ENCODE measurements at regions not wholly inside any gene's neighbourhood (a gene's known extent, or its start where the extent isn't known, plus 50 kb on each side); places are given as distances from the start of the nearest gene placed in this dataset.

GRCh38 chr12:19867151-19867550 lies 427.9 kb downstream of the AEBP2 start:
- Histone ChIP-seq H3K27ac (ENCODE audit: low read depth, low read length) (no peak overlapping the region), H3K9me3 (ENCODE audit: control insufficient read depth in 1 of 2, low read length in 2 of 2) (no peaks in the 10 kb centered on the region), H3K27me3 (ENCODE audit: insufficient read depth, low read length) (no peaks in the 10 kb centered on the region), H3K4me3 (ENCODE audit: low read length in 2 of 2) (no peak overlapping the region), H3K4me1 (ENCODE audit: insufficient read depth, low read length) (no peaks in the 10 kb centered on the region), H3K36me3 (ENCODE audit: insufficient read depth, low read length) (no peaks in the 10 kb centered on the region)
- Mint-ChIP-seq H3K4me1 (peaks cover 0 to 2% (median 0%) of the 10 kb centered on the region in 4 donors), H3K27ac (no peak overlapping the region), H3K27me3 (peaks cover 0 to 4% of the 10 kb centered on the region in 2 donors), H3K9me3 (no peaks in the 10 kb centered on the region), H3K36me3 (no peaks in the 10 kb centered on the region), H3K4me3 (no peak overlapping the region)
- POLR2A ChIA-PET (ENCODE audit: partially characterized antibody) = no interaction called here
- DNase-seq = no peak
- CTCF ChIA-PET (ENCODE audit: partially characterized antibody) = no interaction called here
- intact Hi-C loops (cut with micrococcal nuclease) = no loop called here

- H3K36me3 ChIP-seq (ENCODE audit: insufficient read depth, low read length) = no peaks in the 10 kb centered on the region
- H3K9me3 ChIP-seq (ENCODE audit: control insufficient read depth in 1 of 2, low read length in 2 of 2) = no peaks in the 10 kb centered on the region
- no peaks in the 10 kb centered on the region for H3K4me1 ChIP-seq (ENCODE audit: insufficient read depth, low read length)
- no peak for DNase-seq
- POLR2A ChIA-PET (ENCODE audit: partially characterized antibody) = no interaction called here
- Mint-ChIP-seq H3K4me1 (peaks cover 0 to 2% (median 0%) of the 10 kb centered on the region in 4 donors), H3K4me3 (no peak overlapping the region), H3K36me3 (no peaks in the 10 kb centered on the region), H3K9me3 (no peaks in the 10 kb centered on the region), H3K27me3 (peaks cover 0 to 4% of the 10 kb centered on the region in 2 donors), H3K27ac (no peak overlapping the region)
- no peak overlapping the region for H3K27ac ChIP-seq (ENCODE audit: low read depth, low read length)
- CTCF ChIA-PET (ENCODE audit: partially characterized antibody) = no interaction called here
- no peak overlapping the region for H3K4me3 ChIP-seq (ENCODE audit: low read length in 2 of 2)
- intact Hi-C loops (cut with micrococcal nuclease) = no loop called here
- no peaks in the 10 kb centered on the region for H3K27me3 ChIP-seq (ENCODE audit: insufficient read depth, low read length)
Measured at GRCh38 chr12:19867970-19868369, 428.7 kb downstream of the AEBP2 start.

GRCh38 chr12:19869413-19869812 lies 430.1 kb downstream of the AEBP2 start:
- H3K36me3 Mint-ChIP-seq = no peaks in the 10 kb centered on the region
- intact Hi-C loops (cut with micrococcal nuclease) = no loop called here
- no peaks in the 10 kb centered on the region for H3K4me1 Mint-ChIP-seq
- no peaks in the 10 kb centered on the region for H3K36me3 ChIP-seq (ENCODE audit: insufficient read depth, low read length)
- POLR2A ChIA-PET (ENCODE audit: partially characterized antibody) = no interaction called here
- no peaks in the 10 kb centered on the region for H3K4me1 ChIP-seq (ENCODE audit: insufficient read depth, low read length)
- H3K27me3 ChIP-seq (ENCODE audit: insufficient read depth, low read length) = no peaks in the 10 kb centered on the region
- no peak overlapping the region for H3K27ac ChIP-seq (ENCODE audit: low read depth, low read length)
- H3K4me3 ChIP-seq (ENCODE audit: low read length in 2 of 2) = no peak overlapping the region
- no peak for DNase-seq
- no peaks in the 10 kb centered on the region for H3K9me3 Mint-ChIP-seq
- no peak overlapping the region for H3K4me3 Mint-ChIP-seq
- CTCF ChIA-PET (ENCODE audit: partially characterized antibody) = no interaction called here
- peaks cover 0 to 4% of the 10 kb centered on the region in 2 donors for H3K27me3 Mint-ChIP-seq
- no peak overlapping the region for H3K27ac Mint-ChIP-seq
- H3K9me3 ChIP-seq (ENCODE audit: control insufficient read depth in 1 of 2, low read length in 2 of 2) = no peaks in the 10 kb centered on the region

GRCh38 chr12:19872621-19873540 lies 433.6 kb downstream of the AEBP2 start:
- Mint-ChIP-seq H3K27me3 (peaks cover 0 to 4% of the 10 kb centered on the region in 2 donors), H3K9me3 (no peaks in the 10 kb centered on the region), H3K4me1 (no peaks in the 10 kb centered on the region), H3K27ac (no peak overlapping the region), H3K36me3 (no peaks in the 10 kb centered on the region), H3K4me3 (no peak overlapping the region)
- H3K27me3 ChIP-seq (ENCODE audit: insufficient read depth, low read length) = no peaks in the 10 kb centered on the region
- no peak overlapping the region for H3K27ac ChIP-seq (ENCODE audit: low read depth, low read length)
- no peak overlapping the region for H3K4me3 ChIP-seq (ENCODE audit: low read length in 2 of 2)
- H3K36me3 ChIP-seq (ENCODE audit: insufficient read depth, low read length) = no peaks in the 10 kb centered on the region
- H3K9me3 ChIP-seq (ENCODE audit: control insufficient read depth in 1 of 2, low read length in 2 of 2) = no peaks in the 10 kb centered on the region
- CTCF ChIA-PET (ENCODE audit: partially characterized antibody) = interaction anchor here (1.0 kb wide), 1 partner anchor 91 kb away, joined by 5 read pairs; no protein-coding TSS in a partner anchor
- H3K4me1 ChIP-seq (ENCODE audit: insufficient read depth, low read length) = no peaks in the 10 kb centered on the region
- no peak for DNase-seq
- intact Hi-C loops (cut with micrococcal nuclease) = no loop called here
- POLR2A ChIA-PET (ENCODE audit: partially characterized antibody) = no interaction called here

DNA sequence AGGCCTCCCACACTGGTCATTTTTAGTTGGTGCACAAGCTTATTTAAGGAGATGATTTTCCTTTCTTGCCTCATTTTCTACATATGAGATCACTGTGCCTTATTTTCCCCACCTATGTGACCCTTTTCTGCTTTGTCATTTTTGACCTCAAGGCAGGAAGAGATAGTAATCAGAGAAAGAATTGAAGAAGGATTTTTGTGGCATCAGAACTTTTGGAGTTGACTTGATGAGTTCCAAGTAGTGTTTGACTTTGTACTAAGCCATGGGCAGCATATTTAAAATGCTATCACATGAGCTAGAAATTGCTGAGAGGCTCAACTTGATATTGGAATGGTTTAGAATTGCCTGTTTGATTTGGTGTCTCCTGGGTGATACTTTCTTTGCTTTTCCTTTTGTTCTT lies 440.8 kb downstream of the AEBP2 start:
- no peaks in the 10 kb centered on the region for H3K4me1 ChIP-seq (ENCODE audit: insufficient read depth, low read length)
- Mint-ChIP-seq H3K27me3 (no peaks in the 10 kb centered on the region), H3K36me3 (no peaks in the 10 kb centered on the region), H3K9me3 (peaks cover 0 to 3% (median 0%) of the 10 kb centered on the region in 8 donors), H3K4me3 (no peak overlapping the region), H3K4me1 (no peaks in the 10 kb centered on the region), H3K27ac (no peak overlapping the region)
- no peaks in the 10 kb centered on the region for H3K27me3 ChIP-seq (ENCODE audit: insufficient read depth, low read length)
- H3K4me3 ChIP-seq (ENCODE audit: low read length in 2 of 2) = no peak overlapping the region
- no peaks in the 10 kb centered on the region for H3K36me3 ChIP-seq (ENCODE audit: insufficient read depth, low read length)
- H3K9me3 ChIP-seq (ENCODE audit: control insufficient read depth in 1 of 2, low read length in 2 of 2) = no peaks in the 10 kb centered on the region
- H3K27ac ChIP-seq (ENCODE audit: low read depth, low read length) = no peak overlapping the region
- CTCF ChIA-PET (ENCODE audit: partially characterized antibody) = no interaction called here
- POLR2A ChIA-PET (ENCODE audit: partially characterized antibody) = no interaction called here
- DNase-seq = no peak
- intact Hi-C loops (cut with micrococcal nuclease) = no loop called here

DNA sequence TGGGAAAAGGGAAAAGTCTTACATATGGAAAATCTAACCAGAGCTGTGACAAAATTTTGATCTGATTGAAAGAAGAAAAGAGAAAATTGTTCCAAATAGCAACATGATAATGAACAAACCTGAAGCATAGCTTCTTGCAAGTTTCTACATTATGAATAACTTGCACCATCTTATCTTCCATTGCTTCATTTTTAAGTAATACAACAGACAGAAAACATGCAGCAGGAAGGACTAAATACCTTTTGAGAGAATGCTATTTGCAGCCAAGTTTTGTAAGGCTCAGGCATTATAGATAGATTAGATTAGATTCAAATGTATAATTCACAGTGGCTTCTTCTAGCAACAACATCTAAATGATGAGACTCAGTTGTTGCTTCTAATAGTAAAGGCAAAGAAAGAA lies 441.4 kb downstream of the AEBP2 start:
- intact Hi-C loops (cut with micrococcal nuclease) = no loop called here
- ChIA-PET CTCF (ENCODE audit: partially characterized antibody) (no interaction called here), POLR2A (ENCODE audit: partially characterized antibody) (no interaction called here)
- H3K9me3 Mint-ChIP-seq = peaks cover 0 to 3% (median 0%) of the 10 kb centered on the region in 8 donors
- no peaks in the 10 kb centered on the region for H3K36me3 Mint-ChIP-seq
- Histone ChIP-seq H3K9me3 (ENCODE audit: control insufficient read depth in 1 of 2, low read length in 2 of 2) (no peaks in the 10 kb centered on the region), H3K36me3 (ENCODE audit: insufficient read depth, low read length) (no peaks in the 10 kb centered on the region), H3K27me3 (ENCODE audit: insufficient read depth, low read length) (no peaks in the 10 kb centered on the region), H3K4me3 (ENCODE audit: low read length in 2 of 2) (no peak overlapping the region), H3K4me1 (ENCODE audit: insufficient read depth, low read length) (no peaks in the 10 kb centered on the region), H3K27ac (ENCODE audit: low read depth, low read length) (no peak overlapping the region)
- no peaks in the 10 kb centered on the region for H3K4me1 Mint-ChIP-seq
- H3K27me3 Mint-ChIP-seq = no peaks in the 10 kb centered on the region
- H3K4me3 Mint-ChIP-seq = no peak overlapping the region
- no peak for DNase-seq
- H3K27ac Mint-ChIP-seq = no peak overlapping the region

- CTCF ChIA-PET (ENCODE audit: partially characterized antibody) = no interaction called here
- intact Hi-C loops (cut with micrococcal nuclease) = no loop called here
- no peaks in the 10 kb centered on the region for H3K36me3 Mint-ChIP-seq
- DNase-seq = no peak
- Histone ChIP-seq H3K36me3 (ENCODE audit: insufficient read depth, low read length) (no peaks in the 10 kb centered on the region), H3K27ac (ENCODE audit: low read depth, low read length) (no peak overlapping the region), H3K9me3 (ENCODE audit: control insufficient read depth in 1 of 2, low read length in 2 of 2) (no peaks in the 10 kb centered on the region), H3K4me1 (ENCODE audit: insufficient read depth, low read length) (no peaks in the 10 kb centered on the region), H3K27me3 (ENCODE audit: insufficient read depth, low read length) (no peaks in the 10 kb centered on the region), H3K4me3 (ENCODE audit: low read length in 2 of 2) (no peak overlapping the region)
- POLR2A ChIA-PET (ENCODE audit: partially characterized antibody) = no interaction called here
- no peaks in the 10 kb centered on the region for H3K27me3 Mint-ChIP-seq
- no peak overlapping the region for H3K27ac Mint-ChIP-seq
- peaks cover 0 to 3% (median 0%) of the 10 kb centered on the region in 8 donors for H3K9me3 Mint-ChIP-seq
- no peaks in the 10 kb centered on the region for H3K4me1 Mint-ChIP-seq
- no peak overlapping the region for H3K4me3 Mint-ChIP-seq
Measured at GRCh38 chr12:19882346-19882745, 443.1 kb downstream of the AEBP2 start.

Measured in CD4-positive, alpha-beta memory T cell (primary cell).